HG02588 (cell line): ENCODE measurements at regions not wholly inside any gene's neighbourhood (a gene's known extent, or its start where the extent isn't known, plus 50 kb on each side); places are given as distances from the start of the nearest gene placed in this dataset.

Source experiments
- ATAC-seq: cut with Tn5 transposase; IDR thresholded peaks from one replicate; pipeline ENCODE4 v1.9.1; 2021; ENCODE audit warnings: mild to moderate bottlenecking, moderate library complexity; ENCODE audit not compliant: unreplicated experiment

GRCh38 chr4:188197566-188197965 lies 58.3 kb downstream of the TRIML1 start:
- no peak for ATAC-seq

DNA sequence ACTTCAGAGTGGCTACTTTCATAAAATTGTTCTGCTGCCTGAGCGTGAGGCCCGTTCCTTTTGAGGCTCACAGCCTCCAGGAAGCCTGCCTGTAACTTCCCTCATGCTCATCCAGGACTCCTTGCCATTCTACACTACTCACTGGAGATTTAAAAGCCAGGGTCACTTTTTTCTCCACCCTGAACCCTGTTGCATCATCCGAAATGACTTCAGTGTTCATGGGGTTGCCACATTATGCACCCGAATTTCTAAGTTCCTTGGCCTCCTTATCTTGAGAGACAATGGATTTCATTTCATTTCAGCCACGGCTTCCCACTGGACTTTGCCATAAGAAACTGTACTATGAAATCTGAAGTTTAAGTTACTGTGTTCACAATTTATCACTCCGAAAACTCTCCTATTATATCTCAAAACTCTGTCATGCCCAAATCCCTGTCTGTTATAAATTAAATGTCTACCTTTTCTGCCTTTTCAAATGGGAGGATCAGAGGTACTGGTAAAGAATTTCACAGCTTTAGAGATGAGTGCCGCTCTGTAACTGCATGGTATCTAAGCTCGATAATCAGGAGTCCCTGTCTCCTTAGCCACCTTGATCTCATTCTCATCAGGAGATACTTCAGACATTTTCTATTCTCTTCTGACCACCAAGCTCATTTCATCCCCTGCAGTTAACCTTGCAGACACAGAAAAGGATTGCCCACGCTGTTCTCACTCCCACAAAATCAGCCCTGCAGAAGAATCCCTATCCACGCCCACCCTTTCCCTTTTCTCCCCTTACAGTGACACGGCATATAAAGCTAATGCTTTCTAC lies 59.9 kb downstream of the TRIML1 start:
- no peak for ATAC-seq

DNA sequence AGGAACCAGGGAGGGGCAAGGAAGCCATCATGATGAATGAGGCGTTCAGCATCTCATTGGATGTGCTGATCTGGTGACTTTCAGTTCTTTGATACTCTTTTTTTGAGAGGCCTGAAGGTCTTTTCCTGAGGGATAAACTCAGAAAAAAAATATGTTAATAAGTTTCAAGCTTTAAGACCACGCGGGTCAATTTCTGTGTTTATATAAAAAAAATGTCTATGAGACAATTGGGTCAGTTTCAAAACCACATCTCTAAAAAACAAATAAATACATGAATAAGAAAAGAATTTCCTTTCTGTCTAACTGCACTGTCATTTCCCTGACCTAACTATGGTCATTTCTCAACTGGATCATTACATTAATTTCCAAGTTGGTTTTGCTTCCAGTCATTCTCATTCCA lies 62.6 kb downstream of the TRIML1 start:
- ATAC-seq = no peak

DNA sequence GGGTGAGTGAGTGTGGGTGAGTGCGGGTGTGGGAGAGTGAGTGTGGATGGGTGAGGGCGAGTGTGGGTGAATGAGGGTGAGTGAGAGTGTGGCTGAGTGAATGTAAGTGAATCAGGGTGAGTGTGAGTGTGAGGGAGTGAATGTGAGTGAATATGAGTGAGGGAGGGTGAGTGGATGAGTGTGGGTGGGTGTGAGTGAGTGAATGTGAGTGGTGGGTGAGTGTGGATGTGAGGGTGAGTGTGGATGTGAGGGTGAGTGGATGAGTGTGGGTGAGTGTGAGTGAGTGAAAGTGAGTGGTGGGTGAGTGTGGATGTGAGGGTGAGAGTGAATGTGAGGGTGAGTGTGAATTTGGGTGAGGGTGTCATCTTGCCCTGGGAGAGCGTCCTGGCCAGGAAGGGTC lies 67.5 kb downstream of the TRIML1 start:
- no peak for ATAC-seq

DNA sequence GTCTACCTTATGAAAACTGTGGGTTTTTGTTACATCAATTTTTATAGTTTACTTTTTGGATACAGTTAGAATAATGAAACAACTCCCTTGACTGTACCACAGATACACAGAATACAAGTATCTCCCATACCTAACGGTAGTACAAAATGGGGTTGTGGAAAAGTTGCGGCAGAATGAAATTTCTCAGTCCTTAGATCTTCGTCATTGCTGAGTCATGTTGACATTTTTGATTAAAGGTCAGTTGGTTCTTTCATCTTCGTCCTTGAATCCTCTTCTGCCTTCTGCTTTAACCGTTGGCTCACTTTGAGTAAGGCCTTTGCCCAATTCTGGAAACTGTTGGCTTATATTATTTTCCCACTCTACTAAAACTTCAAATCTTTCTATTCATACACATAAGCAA lies 75.6 kb downstream of the TRIML1 start:
- no peak for ATAC-seq

DNA sequence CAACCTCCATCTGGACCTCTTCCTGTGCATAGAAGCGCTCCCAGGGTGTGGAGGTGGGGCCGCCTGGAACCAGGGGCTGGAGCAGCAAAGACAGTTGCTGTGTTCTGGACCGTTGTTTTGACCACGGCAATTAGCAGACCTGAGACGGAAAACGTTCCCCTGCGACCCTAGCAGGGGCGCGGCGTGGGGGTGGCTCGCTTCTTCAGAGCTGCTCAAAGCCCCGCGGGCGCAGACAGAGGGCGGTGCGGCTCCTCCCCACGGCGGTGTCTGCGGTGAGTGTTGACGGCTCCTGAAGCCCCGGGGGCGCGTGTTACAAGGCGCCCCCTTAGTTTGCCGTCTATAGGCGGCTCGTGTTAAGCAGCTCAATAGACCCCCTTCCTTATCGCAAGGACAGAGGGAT lies 79.2 kb downstream of the TRIML1 start:
- no peak for ATAC-seq

GRCh38 chr4:188220006-188220405 lies 80.8 kb downstream of the TRIML1 start:
- no peak for ATAC-seq

DNA sequence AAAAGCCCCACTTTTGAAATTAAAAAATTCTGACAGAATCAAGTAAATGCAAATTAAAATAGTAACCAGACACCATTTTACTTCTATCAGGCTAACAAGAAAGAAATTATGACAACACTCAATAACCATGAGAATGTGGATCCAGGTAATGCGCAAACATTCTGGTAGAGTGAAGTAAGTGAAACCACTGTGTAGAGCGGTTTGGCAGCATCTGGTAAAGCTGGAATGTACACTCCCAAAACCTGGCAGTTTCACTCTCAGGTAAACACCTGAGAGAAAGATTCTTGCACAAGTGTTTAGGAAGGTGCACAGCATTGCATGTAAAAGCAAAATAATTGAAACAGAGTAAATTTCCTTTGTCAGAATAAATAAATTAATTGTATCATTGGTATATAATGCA lies 81.8 kb downstream of the TRIML1 start:
- no peak for ATAC-seq

- ATAC-seq = no peak
Observed at GRCh38 chr4:188228279-188228678, 89.0 kb downstream of the TRIML1 start.

- ATAC-seq = no peak
Observed at GRCh38 chr4:188232428-188232827, 93.2 kb downstream of the TRIML1 start.

GRCh38 chr4:188242041-188242440 lies 102.8 kb downstream of the TRIML1 start:
- no peak for ATAC-seq

DNA sequence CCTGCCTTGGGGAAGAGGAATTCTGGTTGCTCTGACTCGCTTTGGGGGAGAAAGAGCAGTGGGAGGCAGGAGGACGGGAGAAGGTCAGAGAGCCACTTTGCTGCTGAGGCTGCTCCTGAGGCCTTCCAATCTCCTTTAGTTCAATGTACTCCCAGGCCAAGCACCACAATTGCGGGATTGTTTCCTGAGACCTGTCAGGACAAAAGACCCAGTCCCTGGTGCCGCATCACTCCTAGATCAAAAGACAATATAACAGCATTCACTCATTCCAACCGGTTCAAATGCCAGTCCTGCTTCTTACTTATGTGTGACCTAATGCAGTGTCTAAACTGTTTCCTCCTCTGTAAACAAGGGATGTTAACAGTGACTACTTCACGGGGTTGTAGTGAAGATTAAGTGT lies 106.4 kb downstream of the TRIML1 start:
- ATAC-seq = no peak

DNA sequence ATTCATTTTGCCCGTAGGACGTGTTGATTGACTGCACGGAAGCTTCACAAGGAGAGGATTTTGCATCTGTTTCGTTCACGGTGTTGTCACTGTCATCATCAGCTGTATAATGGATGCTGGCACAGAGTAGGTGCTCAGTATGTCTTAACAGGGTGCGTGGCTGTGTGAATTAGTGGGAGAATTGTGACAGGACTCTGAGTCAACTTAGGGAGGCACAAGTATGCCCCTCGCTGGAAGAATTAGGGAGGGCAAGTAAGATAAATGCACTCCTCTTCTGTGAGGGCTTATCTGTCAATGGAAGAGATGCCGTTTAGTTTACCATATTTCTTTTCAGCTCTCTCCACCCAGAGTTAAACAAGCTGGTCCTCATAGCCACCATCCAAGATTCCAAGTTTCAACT lies 107.2 kb downstream of the TRIML1 start:
- ATAC-seq = no peak

DNA sequence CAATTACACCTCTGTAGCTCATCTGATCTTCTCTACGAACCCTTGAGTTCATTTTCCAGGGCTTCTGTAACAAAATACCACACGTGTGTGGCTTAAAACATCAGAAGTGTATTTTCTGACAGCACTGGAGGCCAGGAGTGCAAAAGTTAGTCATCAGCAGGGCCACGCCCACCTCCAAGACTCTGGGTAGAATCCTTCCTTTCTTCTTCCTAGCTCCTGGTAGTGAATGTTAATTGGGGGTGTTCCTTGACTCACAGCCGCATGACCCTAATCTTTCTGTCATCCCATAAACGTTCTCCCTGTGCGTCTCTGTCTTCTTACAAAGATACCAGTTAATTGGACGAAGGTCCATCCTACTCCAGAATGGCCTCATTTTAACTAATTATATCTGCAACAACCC lies 115.0 kb downstream of the TRIML1 start:
- no peak for ATAC-seq

- ATAC-seq = no peak
Observed at GRCh38 chr4:188262464-188262863, 123.2 kb downstream of the TRIML1 start.

GRCh38 chr4:188263321-188263720 lies 124.1 kb downstream of the TRIML1 start:
- ATAC-seq = no peak

DNA sequence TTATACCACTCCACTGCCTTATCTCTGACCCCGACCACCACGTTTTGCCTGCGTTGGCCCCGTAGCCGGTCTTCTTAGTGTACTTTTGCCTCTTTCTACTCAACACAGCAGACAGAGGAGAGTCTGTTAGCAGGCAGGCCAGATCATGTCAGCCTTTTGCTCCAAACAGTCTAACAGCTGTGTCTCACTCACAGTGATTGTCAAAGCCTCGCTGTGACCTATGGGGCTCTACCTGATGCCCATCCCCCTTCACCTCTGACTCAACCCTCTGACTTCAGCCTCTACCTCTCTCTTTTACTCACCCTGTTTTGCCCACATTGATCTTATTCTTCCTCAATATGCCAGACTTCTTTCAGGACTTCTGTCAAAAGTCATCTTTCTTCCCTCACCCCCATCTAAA lies 127.1 kb downstream of the TRIML1 start:
- ATAC-seq = no peak

- no peak for ATAC-seq
Observed at GRCh38 chr4:188268131-188268908, 129.1 kb downstream of the TRIML1 start.

GRCh38 chr4:188270273-188271069 lies 131.2 kb downstream of the TRIML1 start:
- ATAC-seq = no peak

DNA sequence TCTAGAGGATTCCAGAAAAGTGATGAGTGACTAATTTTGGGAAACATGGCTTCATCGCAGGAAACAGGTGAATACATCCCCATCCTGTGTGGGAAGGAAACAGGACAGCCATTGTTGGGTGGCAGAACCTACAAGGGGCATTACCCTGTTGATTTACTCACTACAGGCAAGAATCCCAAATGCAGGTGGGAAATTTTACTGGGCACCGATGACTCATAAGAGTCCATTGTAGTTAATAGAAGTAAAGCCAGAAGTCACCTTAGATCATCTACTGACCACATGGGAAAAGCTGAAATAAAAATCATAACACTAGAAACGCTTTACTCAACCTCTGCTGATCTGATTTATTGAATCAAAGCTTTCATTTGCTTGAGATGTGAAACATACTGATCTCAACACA lies 136.4 kb downstream of the TRIML1 start:
- ATAC-seq = no peak

- ATAC-seq = no peak
Observed at GRCh38 chr4:188279184-188279583, 139.9 kb downstream of the TRIML1 start.
